Stimulated activated CD8-positive, alpha-beta memory T cell treated with anti-CD3 and anti-CD28 coated beads, Interleukin-4, amount 100 ng/mL, for 48 hours (primary cell): ENCODE measurements at regions not wholly inside any gene's neighbourhood (a gene's known extent, or its start where the extent isn't known, plus 50 kb on each side); places are given as distances from the start of the nearest gene placed in this dataset.
"Not testable (repeated sequence)": the region's sequence is repeated elsewhere in the genome, so short reads cannot be mapped to it uniquely, and the experiment has no call there.

Experiments used
- DNase-seq: peaks from one replicate; pipeline ENCODE4 v3.0.0-alpha.2; 2020

- DNase-seq = no peak
Measured at GRCh38 chr6:112591329-112591728, 244.2 kb downstream of the RFPL4B start.

- DNase-seq = no peak
Measured at GRCh38 chr6:112592159-112592558, 245.0 kb downstream of the RFPL4B start.

GRCh38 chr6:112594886-112595594, 247.9 kb downstream of the RFPL4B start:
- no peak for DNase-seq

- no peak for DNase-seq
Measured at GRCh38 chr6:112595841-112596240, 248.7 kb downstream of the RFPL4B start.

GRCh38 chr6:112597176-112597575, 250.0 kb downstream of the RFPL4B start:
- no peak for DNase-seq

GRCh38 chr6:112600168-112600567, 253.0 kb downstream of the RFPL4B start:
- no peak for DNase-seq

- DNase-seq = no peak
Measured at GRCh38 chr6:112603726-112604125, 256.6 kb downstream of the RFPL4B start.

- DNase-seq = no peak
Measured at GRCh38 chr6:112606656-112607435, 259.7 kb downstream of the RFPL4B start.

- not testable (repeated sequence) for DNase-seq
Measured at GRCh38 chr6:112608925-112609324, 261.8 kb downstream of the RFPL4B start.

GRCh38 chr6:112613410-112613809, 266.3 kb downstream of the RFPL4B start:
- DNase-seq = no peak

GRCh38 chr6:112618849-112619248, 271.7 kb downstream of the RFPL4B start:
- no peak for DNase-seq

- DNase-seq = no peak
Measured at GRCh38 chr6:112620812-112621569, 273.9 kb downstream of the RFPL4B start.

GRCh38 chr6:112622036-112622435, 274.9 kb downstream of the RFPL4B start:
- DNase-seq = no peak

GRCh38 chr6:112626468-112627082, 279.4 kb downstream of the RFPL4B start:
- no peak for DNase-seq

- DNase-seq = no peak
Measured at GRCh38 chr6:112634376-112634775, 287.2 kb downstream of the RFPL4B start.

- no peak for DNase-seq
Measured at GRCh38 chr6:112636650-112637262, 289.6 kb downstream of the RFPL4B start.

GRCh38 chr6:112639391-112639831, 292.3 kb downstream of the RFPL4B start:
- DNase-seq = no peak

GRCh38 chr6:112640891-112641290, 293.8 kb downstream of the RFPL4B start:
- DNase-seq = no peak

- DNase-seq = no peak
Measured at GRCh38 chr6:112649853-112650252, 302.7 kb downstream of the RFPL4B start.

GRCh38 chr6:112651239-112651638, 304.1 kb downstream of the RFPL4B start:
- DNase-seq = no peak

GRCh38 chr6:112659912-112660311, 312.8 kb downstream of the RFPL4B start:
- no peak for DNase-seq

- DNase-seq = no peak
Measured at GRCh38 chr6:112660626-112661025, 313.5 kb downstream of the RFPL4B start.

- no peak for DNase-seq
Measured at GRCh38 chr6:112663698-112664097, 316.6 kb downstream of the RFPL4B start.
